Activated CD4-positive, alpha-beta T cell treated with anti-CD3 and anti-CD28 coated beads, Interleukin-2, amount 50 U/mL, for 1 hour (primary cell): ENCODE measurements at regions not wholly inside any gene's neighbourhood (a gene's known extent, or its start where the extent isn't known, plus 50 kb on each side); places are given as distances from the start of the nearest gene placed in this dataset.

Experiments
- DNase-seq: peaks from one replicate; pipeline ENCODE4 v3.0.0-alpha.2; 2020

DNA sequence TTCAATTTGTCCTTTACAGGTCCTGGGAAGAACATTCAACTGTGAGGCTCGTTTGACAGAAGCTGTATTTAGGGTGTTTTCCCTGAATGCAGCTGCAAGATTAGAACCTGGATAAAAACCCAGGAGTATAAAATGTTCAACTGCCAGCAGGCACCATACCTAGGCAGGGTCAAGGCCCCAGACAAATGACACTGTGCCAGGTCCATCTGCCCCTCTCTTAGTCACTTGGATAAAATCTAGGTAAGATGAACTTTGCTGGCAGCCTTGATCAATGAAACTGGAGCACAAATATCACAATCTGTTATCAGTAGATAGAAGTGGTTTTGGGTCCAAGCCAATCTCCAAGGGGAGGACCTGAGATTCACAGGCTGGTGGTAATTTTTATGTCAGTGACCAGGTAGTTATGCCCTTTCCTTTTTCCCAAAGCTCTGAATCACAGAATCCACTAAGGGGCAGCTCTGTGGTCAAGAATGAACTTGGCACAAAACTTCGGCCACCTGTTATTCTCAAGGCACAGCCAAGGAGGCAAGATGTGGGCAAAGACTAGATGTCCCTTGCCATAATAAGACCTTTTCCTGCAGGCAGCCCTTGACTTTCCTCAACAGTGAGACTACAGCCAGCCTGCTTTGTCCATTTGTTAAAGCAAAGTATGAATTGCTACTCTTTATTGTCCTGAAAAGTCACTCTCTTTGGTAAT lies 501.0 kb downstream of the PPARGC1A start:
- no peak for DNase-seq

DNA sequence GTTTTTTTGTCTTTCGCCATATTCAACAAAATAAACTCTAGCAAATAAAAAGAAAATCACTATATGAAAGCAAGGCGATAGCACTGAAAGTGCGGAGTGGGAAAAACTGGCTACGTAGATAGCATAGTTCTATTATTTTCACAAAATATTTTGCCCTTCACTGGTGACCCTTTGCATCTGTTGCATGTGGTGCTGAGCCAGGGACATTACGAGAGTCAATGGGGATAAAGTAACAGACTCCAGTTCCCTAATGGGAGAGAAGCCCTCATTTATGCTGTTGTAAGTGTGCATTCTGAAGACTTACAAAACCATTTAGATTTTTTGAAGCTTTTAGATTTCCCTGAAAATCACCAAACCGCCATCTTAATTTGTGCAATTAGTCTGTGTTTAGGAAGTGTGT lies 501.6 kb downstream of the PPARGC1A start:
- DNase-seq: no peak

DNA sequence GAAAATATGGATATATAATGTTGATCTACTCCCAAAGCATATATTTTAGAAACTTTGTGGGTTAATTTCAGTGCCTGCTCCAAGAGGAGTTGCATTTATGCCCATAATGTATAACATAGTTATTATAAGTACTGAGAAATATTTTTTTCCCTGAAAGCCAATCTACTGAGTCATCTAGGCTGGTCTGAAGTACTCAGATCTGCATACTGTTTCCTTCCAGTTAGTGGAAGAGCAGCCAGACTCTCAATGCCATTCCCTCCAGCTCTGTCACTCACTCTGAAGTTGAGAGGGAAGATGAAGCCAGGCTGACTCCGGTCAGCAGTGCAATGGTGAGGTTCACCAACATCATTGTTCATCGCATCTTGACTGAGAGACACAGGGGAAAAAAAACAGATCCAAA lies 505.1 kb downstream of the PPARGC1A start:
- no peak for DNase-seq

DNA sequence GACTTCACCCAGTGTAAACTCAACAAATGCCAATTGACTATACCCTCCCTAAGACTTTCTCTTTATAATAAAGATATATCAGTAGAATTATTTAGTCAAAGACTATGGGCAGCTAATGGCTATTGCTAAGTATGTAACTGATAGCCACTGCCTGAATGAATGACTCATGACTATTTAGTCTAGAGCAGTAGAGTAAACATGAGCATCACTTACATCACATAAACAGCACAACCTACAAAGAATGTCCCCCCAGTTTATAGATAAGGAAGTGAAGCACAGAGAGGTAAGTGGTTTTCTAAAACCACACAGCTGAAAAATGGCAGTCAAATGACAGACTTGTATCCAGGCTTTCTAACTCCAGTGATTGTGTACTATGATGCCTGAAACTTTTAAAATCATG lies 507.0 kb downstream of the PPARGC1A start:
- no peak for DNase-seq

DNA sequence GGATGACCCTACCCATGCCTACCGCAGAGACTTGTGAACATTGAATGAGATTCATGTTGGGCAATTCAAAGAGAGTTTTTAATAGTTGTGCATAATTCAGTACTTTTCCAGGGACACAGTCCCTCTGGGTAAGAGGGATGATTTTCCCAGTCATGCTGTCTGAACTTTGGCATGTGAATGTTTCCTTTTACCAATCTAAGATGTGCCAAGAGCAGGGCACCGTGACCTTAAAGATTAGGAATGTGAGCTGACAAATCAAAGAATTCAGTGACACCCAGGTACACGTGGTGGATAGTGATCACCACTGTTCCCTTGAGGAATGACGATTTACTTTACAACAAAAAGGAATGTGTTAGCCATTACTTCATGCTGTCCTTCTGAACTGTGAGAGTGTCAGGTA lies 515.6 kb downstream of the PPARGC1A start:
- DNase-seq: no peak

DNA sequence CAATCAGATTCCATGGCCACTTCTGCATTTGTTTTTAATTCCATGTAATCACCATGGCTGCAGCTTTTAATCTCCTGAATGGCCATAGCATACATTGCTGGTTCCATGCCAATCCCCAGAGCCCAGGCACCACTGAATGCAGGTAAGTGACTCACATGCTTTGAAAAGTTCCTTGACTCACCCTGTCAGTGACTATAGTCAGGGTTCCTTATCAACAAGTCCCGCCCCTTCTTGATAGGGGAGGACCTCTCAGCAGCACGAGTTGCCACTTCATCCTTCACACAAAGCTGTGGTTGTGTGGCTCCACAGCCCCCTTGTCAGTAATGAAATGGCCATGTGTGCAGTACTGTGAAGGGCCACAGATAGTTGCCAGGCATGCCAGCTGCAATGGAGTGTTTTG lies 516.6 kb downstream of the PPARGC1A start:
- DNase-seq: no peak

DNA sequence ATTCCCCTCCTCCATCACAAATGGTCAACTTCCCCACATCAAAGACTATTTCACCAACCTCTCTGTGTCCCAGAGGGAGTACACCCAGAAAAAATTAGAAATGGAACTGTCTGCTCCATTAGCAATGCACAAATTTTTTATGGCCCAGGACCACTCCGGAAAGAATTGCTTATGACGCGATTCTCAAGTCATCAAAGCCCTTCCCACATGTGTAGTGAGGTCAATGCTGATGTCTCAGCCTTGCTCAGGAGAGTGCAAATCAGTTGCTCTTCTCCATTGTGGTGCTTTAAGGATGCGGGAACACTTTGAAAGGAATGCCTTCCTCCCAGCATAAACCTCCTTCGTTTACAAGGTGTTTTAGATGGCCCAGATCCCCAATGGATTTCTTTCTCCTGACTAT lies 518.3 kb downstream of the PPARGC1A start:
- DNase-seq: no peak

DNA sequence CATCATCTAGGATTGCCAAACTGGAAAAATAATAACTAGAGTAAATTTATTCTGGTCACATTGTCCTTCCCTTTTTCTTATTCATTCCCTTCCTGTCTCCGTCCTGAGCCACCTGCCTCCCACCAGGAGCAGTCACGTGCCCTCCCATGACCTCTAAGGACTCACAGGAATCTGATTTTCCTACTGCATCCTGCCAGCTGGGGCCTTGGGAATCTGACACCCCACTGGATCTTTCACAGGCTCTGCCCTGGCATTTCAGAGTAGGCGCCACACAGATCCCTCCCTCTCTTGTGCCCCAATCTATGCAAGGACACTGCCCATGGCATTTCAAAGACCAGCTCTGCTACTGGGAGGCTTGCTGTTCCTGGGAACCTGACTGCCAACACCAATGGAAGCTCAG lies 520.5 kb downstream of the PPARGC1A start:
- no peak for DNase-seq

DNA sequence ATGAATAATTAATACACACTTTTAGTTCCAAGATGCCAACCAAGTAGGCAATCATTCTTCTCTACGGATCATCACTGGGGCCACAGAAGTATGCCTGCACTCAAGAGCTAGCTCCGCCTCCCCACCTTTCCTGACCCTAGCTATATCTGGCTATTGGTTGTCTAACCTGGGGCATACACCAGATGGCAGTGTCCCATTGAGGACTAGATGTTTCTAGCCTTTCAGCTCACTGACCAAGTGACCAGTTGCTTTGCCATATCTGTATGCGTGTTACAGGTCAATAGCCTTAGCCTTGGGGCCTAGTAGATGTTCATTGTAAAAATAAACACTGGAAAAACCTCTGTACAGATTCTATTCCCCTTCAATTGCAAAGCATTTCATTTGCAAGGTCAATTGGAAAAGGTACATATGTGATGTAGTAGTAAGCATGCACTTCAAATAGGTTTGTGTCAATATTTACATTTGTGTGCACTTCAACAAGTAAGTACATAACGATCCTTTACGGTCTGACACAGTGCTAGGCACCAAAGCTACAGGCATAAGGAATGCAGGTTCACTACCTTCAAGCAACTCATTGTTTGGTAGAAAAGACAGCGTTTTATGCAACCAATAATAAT lies 521.7 kb downstream of the PPARGC1A start:
- no peak for DNase-seq

DNA sequence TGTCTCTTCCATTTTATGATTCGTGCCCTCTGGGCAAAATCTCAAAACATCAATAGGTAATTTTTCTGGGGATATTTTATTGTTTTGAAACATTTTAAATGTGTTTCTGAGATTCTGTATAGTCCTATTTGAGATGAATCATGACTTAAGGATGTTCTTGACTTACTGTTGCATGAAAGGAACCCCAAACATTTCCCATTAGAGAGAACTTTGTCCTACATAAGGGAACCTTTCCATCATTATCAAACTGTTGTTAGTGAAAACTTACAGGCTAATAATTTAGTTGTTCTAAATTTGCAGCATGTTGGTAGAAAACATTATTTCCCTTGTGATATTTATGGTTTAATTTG lies 523.3 kb downstream of the PPARGC1A start:
- DNase-seq: no peak

DNA sequence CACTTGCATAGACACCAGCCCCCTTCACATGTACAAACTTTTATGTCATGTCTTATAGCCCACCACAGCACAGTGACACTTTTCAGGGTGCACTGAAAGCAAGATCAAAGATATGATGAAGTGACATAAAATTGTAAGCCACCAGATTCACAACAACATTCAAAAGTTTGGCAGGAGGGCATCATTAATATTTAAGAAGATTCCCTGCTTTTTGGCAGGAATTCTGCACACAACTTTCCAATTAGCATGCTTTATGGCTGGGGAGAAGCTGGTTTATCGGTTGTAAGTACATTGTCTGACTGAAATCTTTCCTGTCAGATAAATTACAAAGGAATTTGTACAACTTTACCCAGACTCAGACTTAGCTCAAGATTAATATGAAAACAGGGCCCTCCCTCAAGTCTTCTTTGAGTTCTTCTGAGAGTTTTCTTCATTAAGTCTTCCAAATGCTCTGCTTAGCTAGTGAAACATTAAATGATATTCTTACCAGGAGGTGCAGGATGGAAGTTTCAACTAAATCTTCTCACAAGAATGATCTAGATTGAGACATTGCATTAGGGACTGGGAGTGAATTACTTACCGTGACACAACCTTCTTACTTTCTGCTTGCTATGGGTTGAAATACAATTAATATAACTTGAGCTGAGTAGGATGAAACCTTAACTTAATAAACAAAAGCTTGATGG lies 523.8 kb downstream of the PPARGC1A start:
- no peak for DNase-seq

DNA sequence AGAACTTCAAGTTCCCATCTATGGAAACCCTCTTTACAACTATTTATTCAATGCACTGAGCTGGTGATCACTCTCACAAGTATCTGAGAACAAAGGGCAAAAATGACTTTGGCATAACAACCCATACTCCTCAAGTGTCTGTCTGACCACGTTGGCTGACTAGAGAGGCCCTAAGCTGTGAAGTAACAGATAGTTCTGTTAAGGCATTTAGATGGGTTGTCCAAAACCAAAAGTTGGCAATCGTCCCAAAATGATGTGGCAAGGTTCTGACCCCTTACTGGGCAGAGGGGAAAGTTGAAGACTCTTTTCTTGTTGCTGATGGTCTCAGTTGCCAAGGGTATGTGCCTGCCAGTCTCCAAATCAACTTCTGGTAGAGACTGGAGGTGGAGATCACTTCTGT lies 524.8 kb downstream of the PPARGC1A start:
- no peak for DNase-seq

DNA sequence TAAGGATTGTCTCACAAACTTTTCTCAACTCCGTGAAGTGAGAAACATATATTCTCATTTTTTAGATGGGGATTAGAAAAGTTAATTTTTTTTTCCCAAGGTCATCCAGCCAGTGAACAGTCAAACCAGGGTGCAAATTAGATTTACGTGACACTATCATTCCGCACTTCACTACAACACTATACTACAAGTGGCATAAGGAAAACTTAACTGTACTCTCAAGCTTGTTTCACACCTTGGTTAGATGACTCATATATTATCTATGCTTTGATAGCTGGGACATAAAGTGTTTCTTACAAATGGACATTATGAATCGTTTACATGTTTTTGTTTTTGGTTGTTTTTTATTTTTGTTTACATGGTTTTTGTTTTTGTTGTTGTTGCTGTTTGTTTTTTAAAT lies 525.7 kb downstream of the PPARGC1A start:
- no peak for DNase-seq

DNA sequence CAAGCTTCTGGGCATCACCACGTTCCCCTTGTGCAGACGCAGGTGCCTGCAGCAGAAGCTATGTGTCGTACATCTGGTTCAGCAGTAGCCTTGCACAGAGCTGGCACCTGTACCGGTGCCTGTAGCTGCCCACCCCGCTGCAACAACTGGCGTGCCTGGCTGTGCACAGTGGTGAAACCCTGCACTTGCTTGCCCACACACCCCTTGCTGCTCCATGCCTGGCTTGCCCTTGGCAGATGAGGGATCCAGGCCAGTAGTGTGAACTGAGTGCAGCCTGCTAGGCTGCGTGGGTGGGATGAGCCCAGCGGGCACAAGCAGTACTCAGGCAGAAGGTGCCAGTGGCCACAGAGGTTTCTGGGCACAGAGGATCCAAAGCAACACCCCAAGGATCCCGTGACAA lies 528.4 kb downstream of the PPARGC1A start:
- no peak for DNase-seq

DNA sequence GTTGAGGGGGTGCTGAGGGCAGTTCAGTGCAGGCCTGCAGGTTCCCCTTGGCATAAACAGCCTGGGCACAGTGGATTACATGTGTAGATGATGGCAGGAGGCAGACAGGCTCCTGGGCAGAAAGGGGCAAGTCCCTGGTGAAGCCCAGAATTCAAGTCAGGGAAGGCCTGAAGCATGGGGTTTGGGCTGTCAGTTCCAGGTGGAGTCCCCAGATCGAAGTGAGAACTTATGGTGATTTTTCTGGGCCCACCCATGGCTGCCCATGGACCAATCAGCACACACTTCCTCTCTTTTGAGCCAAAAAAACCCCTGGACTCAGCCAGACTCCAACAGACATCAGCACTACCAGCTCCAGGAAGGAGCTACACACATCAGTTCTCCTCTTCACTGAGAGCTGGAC lies 529.1 kb downstream of the PPARGC1A start:
- DNase-seq: no peak

DNA sequence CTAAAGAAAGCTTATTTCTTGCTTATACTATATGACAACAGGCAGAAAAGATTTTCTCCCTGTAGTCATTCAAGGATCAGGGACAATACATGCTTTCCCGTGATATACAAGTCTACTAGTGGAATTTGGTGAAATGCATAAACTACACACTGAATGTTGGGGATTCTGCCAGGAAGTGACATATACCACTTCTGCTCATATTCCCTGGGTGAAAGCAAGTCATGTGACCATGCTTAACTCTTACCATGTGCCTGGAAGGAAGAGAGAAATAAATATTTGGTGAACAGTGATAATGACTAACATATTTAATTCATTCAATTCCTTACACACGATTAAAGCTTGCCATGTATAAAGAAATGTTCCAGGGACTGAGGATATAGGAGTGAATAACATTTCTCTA lies 534.6 kb downstream of the PPARGC1A start:
- DNase-seq: no peak

DNA sequence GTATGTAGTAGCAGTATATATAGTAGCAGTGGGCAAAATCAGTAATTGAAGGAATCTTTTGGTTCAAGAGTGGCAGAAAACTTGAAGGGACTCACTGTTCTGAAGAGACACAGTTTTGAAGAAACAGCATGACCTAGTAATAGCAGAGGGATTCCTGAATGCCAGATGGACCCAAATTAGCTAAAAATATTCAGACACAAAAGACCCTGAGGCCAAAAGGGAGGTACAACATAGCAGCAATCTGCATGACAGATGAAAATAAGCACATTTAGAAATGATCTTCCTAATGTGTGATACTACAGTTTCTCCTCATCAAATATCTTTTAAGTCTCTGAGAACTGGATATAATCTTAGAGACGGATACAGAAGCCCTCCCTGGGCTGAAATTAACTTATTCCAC lies 536.6 kb downstream of the PPARGC1A start:
- DNase-seq: no peak

DNA sequence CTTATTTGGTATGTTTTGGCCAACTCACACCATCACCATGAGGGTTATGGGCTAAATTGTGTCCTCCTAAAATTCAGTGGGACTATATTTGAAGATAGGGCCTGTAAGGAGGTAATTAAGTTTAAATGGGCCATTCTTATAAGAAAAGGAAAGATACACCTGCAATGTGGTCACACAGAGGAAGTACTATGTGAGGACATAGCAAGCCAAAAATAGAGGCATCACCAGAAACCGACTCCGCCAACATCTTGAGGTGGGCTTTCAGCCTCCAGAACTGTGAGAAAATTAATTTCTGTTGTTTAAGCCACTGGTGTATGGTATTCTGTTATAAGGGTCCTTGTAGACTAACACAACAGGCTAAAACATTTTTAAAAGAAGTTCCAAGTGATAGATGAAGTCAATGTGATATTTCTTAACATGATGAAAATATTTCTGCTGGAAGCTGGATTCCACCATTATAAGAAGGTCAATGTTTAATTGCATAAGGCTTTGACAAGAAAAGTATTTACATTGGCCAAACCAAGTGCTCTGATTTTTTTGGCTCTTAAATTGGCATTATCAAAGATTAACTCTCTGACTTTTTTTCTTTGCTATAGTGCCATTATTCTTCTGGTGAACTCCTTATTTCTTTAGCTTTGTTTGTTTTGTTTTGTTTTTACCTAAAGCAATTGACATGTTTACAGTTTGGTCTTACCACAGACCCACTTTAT lies 540.9 kb downstream of the PPARGC1A start:
- no peak for DNase-seq

DNA sequence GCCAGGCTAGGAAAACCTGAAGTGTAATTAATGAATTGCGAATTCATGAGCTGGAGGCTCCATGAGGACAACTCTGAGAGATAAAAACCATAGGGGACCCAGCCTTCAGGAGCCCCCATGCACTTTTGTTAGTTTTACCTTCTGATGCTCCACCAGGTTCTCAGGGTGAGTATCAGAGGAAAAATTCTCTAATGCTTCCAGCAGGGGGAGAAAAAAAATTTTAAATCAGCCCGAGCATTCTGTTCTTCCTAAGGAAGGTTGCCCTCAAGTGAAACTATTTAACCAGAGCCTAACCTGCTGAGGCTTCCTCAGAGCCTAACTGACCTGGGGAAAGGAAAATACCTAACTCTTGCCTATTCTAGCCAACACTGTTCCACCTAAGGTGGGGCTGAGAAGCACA lies 552.6 kb downstream of the PPARGC1A start:
- no peak for DNase-seq

DNA sequence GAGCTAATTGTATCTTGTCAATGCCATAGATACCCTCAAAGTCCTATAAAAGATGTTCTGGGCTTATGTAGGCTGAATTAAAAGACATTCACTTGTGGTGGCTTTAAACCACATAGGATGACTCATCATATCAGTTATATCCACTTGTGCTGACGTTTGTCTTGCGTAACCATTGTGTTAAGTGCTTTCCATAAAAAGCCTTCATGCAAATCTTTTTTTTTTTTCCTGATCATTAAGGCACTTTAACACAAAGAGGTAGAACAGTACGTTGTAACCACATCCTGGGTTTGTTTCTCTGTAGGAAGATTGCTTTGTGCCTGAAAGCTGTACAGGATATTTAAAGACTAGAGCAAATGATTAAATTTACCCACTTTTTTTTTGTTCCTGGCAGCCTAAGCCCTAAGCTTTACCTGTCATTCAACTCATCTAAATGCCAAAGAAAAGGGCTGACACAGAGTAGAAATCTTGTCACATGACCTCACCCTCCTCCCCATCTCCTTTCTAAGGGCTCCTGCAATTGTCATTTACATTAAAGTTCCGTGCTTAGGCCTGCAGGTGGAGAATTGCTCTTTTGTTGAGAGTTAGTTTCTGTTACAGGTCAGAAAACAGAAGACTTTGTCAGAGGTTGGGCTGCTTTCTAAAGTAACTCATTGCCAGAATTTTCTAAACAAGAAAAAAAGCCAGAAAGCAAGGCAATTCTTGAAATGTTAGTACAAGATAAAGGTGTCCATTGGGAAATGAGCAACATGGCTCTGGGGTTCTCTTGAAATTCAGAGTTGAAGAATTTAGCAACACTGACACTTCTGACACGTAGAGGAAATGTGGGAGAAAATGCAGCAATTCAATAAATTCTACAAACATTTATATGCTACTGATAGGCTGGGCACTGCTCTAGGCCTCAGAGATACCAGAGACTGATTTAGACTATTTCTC lies 555.6 kb downstream of the PPARGC1A start:
- DNase-seq: peak; percentile 2

DNA sequence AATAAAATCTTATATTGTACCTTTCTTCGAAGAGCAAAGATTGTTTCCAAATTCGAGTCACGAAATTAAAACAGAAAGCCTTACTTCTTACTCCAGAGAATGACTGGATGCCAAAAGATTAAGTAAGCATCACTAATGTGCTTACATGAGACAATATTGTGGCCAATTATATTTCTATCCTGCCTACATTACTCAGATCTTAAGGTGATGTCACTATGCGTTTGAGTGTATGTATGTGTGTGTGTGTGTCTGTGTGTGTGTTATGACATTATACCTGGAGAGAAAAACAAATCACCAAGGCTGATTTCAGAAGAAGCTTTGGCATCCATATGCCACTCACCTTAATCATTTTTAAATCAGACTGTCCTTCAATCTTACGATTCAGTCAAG lies 556.3 kb downstream of the PPARGC1A start:
- DNase-seq: no peak

DNA sequence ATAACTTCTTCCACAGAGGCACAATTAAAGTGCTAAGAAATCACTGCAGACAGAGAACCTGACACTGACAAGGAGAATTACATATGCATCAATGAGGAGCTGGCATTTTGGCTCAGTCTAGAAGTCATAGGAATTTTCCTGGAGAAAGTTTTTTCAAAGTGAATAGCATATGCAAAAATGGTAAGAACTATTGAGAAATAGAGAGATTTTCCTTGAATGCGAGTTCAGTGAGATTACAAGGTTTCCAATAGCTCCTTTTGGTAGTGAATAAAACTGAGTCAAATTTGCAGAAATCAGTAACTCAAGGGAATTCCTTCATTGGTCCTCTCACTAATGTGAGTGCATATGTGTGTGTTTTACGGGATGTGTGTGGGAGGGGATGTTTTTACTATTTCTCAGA lies 557.5 kb downstream of the PPARGC1A start:
- no peak for DNase-seq

DNA sequence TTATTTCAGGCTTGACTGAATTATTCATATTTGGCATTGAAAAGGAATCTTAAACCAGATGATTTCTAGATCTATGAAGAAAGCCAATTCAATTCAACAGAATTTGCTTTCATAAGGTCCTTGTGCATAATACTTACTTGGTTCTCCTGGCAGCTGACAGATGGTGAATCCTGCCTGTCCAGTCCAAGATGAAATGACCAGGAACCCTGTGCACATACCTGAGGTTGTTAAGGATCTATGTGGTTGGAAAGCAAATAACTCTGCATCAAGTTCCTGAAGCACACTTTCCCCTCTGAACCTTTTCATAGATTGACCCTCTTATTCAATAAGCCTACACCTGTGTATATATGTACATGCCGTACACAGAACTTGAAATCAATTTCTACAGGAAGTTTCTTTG lies 562.7 kb downstream of the PPARGC1A start:
- DNase-seq: no peak
